RWPE1 (cell line): ENCODE measurements at regions not wholly inside any gene's neighbourhood (a gene's known extent, or its start where the extent isn't known, plus 50 kb on each side); places are given as distances from the start of the nearest gene placed in this dataset.

Experiments
- CTCF ChIA-PET: fragments of 350-600 bp; sonication (Branson Sonifier 250); formaldehyde crosslinking; extraction: SDS; loops from one replicate; lab custom pipeline; 2021; lab: Yijun Ruan, JAX
- POLR2A ChIA-PET: fragments of 400-600 bp; formaldehyde crosslinking; extraction: SDS; loops from one replicate; lab custom pipeline; 2020; ENCODE audit warnings: antibody characterized with exemption; ENCODE audit not compliant: low non-redundant PET; lab: Yijun Ruan, JAX
- DNase-seq: peaks from one replicate; pipeline ENCODE4 v3.0.0; 2012; ENCODE audit warnings: low spot score
- H3K27ac ChIP-seq: fragments of 450-650 bp; 2 replicates; pipeline ENCODE4 v1.5.1; 2017
- TF ChIP-seq, protein P1 (sequence below): fragments of 450-650 bp; conservative IDR thresholded peaks from 2 replicates; pipeline ENCODE4 v1.5.1; 2017; ENCODE audit warnings: low read depth, mild to moderate bottlenecking

DNA sequence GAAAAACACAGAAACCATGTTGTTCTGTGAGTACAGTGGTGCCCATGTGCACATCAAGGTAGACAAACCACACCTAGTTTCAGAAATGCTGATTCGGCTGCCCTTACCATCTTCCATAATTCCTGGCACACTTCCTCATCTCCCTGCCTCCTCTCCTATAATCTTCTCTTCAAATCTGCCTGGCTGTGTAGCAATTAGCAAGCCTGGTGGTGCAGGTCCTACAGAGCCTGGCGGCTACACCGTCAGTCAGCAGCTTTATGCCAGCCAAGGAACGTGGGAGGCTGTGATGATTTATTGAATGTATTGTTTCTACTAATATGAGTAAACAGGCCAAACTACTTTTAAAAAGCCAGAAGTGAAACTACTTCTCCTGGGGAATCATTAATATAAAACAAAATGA lies 106.8 kb downstream of the SEMA6D start:
- peak; percentile 32 for DNase-seq
- H3K27ac ChIP-seq: no peak overlapping the region
- ChIA-PET CTCF (no interaction called here), POLR2A (no interaction called here)
- TF ChIP-seq, protein P1, sequence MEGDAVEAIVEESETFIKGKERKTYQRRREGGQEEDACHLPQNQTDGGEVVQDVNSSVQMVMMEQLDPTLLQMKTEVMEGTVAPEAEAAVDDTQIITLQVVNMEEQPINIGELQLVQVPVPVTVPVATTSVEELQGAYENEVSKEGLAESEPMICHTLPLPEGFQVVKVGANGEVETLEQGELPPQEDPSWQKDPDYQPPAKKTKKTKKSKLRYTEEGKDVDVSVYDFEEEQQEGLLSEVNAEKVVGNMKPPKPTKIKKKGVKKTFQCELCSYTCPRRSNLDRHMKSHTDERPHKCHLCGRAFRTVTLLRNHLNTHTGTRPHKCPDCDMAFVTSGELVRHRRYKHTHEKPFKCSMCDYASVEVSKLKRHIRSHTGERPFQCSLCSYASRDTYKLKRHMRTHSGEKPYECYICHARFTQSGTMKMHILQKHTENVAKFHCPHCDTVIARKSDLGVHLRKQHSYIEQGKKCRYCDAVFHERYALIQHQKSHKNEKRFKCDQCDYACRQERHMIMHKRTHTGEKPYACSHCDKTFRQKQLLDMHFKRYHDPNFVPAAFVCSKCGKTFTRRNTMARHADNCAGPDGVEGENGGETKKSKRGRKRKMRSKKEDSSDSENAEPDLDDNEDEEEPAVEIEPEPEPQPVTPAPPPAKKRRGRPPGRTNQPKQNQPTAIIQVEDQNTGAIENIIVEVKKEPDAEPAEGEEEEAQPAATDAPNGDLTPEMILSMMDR: no peak

DNA sequence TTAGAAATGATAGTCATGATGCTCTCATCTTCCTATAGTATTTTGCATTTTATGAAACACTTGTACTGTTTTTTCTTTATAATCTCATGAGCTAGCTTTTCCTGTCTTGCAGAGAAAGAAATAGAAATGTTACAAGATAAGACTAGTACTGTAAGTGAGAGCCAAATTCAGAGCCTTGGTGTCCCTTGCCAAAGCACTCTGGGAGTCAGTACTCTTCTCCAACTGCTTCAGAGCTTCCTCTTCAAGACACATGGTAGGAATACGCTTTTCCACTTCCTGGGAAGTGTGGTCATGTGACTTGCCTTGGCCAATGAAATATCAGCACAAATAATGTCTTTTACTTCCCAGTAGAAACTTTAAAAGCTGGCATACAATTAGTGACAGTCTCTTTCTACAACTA lies 112.4 kb downstream of the SEMA6D start:
- ChIA-PET POLR2A (no interaction called here), CTCF (interaction anchor here (0.7 kb wide), 2 partner anchors 118 to 283 kb away, joined by 3 to 6 read pairs; no protein-coding TSS in a partner anchor)
- TF ChIP-seq, protein P1: no peak
- H3K27ac ChIP-seq: no peak overlapping the region
- no peak for DNase-seq

DNA sequence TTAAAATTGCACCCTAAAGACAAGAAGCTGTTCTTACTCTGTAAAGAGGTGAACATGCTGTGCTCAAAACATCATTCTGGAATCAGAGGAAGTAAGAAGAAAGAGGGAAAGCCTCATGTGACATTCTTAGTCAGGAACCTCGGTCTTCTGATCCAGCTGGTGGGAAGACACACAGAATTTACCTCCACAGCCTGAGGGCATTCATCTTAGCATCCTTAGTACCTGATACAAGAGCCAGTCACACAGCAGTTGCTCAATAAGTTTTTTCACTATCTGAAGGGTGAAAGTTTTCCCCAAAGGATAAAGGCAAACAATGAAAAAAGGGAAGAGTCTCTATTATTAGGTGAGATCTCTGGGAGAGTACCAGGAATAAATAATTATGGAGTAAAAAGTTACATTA lies 116.8 kb downstream of the SEMA6D start:
- CTCF ChIA-PET: no interaction called here
- no peak for DNase-seq
- POLR2A ChIA-PET: no interaction called here
- TF ChIP-seq, protein P1: no peak
- H3K27ac ChIP-seq: no peak overlapping the region

DNA sequence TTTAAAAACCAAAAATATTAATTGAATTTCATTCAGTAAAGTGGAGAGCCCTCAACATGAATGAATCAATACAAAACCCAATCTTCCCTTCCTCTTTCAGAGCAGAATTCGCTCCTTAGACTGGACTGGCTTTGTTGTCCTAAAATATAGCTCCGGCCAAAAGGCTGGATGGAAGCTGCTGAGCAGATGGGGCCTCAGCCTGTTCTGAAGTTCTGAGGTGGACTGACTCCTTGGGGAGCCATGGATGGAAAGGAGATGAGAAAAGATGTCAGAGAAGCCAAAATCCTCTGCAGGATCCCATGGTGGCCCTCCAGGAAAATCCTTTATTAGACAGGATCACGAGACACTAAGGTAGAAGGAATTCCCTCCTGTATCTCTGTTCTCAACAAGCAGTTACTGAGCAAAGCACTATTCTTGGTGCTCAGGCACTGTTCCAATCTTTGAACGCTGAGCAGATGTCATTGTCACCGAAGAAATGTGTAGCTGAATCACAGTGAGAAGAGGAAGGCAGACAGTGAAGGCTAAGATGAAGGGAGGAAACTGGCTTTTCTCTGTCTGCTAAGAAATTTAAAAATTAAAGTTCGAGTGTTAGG lies 122.0 kb downstream of the SEMA6D start:
- ChIA-PET POLR2A (no interaction called here), CTCF (no interaction called here)

DNA sequence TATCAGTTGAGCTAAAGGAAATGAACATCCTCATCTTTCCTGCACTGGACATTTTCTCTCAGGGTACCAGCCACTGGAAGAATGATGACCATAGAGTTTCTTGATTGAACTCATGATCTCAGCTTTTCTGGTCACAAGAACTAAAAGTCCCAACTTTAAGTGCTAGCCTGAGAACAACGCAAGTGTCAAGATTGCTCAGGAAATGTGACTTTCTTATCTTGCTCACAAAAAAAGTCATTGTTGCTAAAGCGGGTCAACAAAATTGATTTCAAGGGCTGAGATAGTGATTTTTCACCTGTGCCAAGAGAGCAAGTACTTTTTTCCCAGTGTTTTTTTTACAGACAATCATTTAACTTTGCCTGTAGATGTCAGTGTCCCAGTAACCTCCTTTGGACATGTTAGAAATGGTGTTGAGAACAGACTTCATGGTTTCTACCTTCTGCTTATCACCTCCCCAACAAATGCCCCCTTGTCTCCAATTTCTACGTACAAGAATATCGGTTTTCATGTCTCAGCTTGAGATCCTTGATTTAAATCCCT lies 125.9 kb downstream of the SEMA6D start:
- TF ChIP-seq, protein P1: no peak
- no peak overlapping the region for H3K27ac ChIP-seq
- CTCF ChIA-PET: no interaction called here
- POLR2A ChIA-PET: no interaction called here
- DNase-seq: no peak

More for the DNA sequence above, 122.0 kb downstream of the SEMA6D start:
- no peak for DNase-seq
- TF ChIP-seq, protein P1: no peak
- no peak overlapping the region for H3K27ac ChIP-seq

DNA sequence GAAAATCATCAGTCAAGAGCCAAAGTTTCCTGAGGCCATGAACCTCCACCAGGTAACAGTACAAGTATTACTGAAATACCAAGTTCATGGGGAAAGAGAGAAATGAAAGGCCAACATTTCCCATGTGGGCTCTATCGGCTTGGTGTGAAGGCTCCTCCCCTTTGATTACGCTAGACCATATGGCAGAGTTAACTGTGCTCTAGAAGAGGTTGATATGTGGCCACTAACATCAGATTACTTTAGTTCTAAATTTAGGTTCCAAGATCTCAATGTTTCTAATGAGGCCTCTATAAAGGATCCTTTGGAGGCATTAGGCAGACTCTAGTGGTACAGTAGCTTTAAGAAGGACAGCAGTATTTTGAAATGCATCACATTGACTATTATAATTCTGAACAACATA lies 127.1 kb downstream of the SEMA6D start:
- no peak overlapping the region for H3K27ac ChIP-seq
- TF ChIP-seq, protein P1: no peak
- ChIA-PET CTCF (interaction anchor here (1.1 kb wide), 1 partner anchor 9 kb away, joined by 3 read pairs; no protein-coding TSS in a partner anchor), POLR2A (no interaction called here)
- DNase-seq: no peak
